ENCODE measurements at regions not wholly inside any gene's neighbourhood (a gene's known extent, or its start where the extent isn't known, plus 50 kb on each side); places are given as distances from the start of the nearest gene placed in this dataset.
"Not testable (repeated sequence)": the region's sequence is repeated elsewhere in the genome, so short reads cannot be mapped to it uniquely, and the experiment has no call there.

DNA sequence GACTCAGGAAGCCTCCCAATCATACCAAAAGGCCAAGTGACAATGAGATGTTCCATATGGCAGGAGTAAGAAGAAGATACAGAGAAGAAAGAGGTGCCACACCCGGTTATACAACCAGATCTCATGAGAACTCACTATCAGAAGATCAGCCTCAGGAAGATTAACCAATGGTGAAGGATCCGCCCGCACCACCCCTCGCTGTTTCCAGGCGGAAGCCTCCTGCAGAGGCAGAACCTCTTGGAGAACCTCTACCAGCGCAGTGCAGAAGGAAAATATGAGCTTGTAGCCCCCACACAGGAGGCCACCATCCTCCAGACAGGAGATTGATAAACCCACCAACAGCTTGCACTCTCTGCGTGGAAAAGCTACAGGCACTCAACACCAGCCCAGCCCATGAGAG is 245.1 kb downstream of the POTED start:
- DNase-seq (no peak), ATAC-seq (no peak)
- Mint-ChIP-seq H3K4me3 (no peak overlapping the region), H3K9me3 (ENCODE audit: low read depth) (no peaks in the 10 kb centered on the region), H3K27ac (no peak overlapping the region), H3K27me3 (no peaks in the 10 kb centered on the region), H3K36me3 (no peaks in the 10 kb centered on the region), H3K4me1 (no peaks in the 10 kb centered on the region)
- CTCF ChIA-PET: no interaction called here

- not testable (repeated sequence) for H3K36me3 Mint-ChIP-seq
Observed at GRCh38 chr21:13850808-13851207, 241.2 kb downstream of the POTED start.

GRCh38 chr21:13849489-13849888 is 239.9 kb downstream of the POTED start:
- H3K27me3 Mint-ChIP-seq; H3K36me3 Mint-ChIP-seq; ATAC-seq; H3K9me3 Mint-ChIP-seq (ENCODE audit: low read depth); DNase-seq; H3K4me1 Mint-ChIP-seq; CTCF ChIA-PET; H3K4me3 Mint-ChIP-seq; H3K27ac Mint-ChIP-seq: not testable (repeated sequence)

More at GRCh38 chr21:13850808-13851207, 241.2 kb downstream of the POTED start:
- H3K4me3 Mint-ChIP-seq; DNase-seq; H3K27me3 Mint-ChIP-seq; H3K27ac Mint-ChIP-seq; H3K4me1 Mint-ChIP-seq; H3K9me3 Mint-ChIP-seq (ENCODE audit: low read depth); ATAC-seq; CTCF ChIA-PET: not testable (repeated sequence)

DNA sequence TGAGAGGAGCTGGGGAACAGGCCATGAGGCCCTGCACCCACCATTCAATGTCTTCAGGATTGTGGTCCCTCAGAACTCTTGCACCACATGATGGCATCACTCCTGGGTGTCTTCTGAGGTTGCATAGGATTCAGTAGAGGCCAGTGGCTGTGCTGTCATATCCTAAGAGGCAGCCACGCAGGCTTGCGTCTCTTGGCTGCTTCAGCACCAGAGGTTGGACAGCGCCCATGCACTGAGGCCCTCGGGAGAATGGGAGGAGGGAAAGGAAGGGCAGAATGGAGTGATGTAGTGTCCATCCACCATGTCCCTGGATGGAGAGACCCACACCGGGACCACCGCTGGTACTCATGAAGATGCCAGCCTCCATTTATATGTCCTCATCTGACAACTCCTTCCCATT is 237.1 kb downstream of the POTED start:
- H3K27me3 Mint-ChIP-seq; H3K36me3 Mint-ChIP-seq; DNase-seq; H3K27ac Mint-ChIP-seq; ATAC-seq; H3K4me1 Mint-ChIP-seq; H3K4me3 Mint-ChIP-seq; H3K9me3 Mint-ChIP-seq (ENCODE audit: low read depth); CTCF ChIA-PET: not testable (repeated sequence)

GRCh38 chr21:13844574-13844973 is 235.0 kb downstream of the POTED start:
- H3K27me3 Mint-ChIP-seq; H3K9me3 Mint-ChIP-seq (ENCODE audit: low read depth); H3K27ac Mint-ChIP-seq; ATAC-seq; H3K4me1 Mint-ChIP-seq; CTCF ChIA-PET; H3K36me3 Mint-ChIP-seq; DNase-seq; H3K4me3 Mint-ChIP-seq: not testable (repeated sequence)

GRCh38 chr21:13843081-13843480 is 233.5 kb downstream of the POTED start:
- DNase-seq; H3K36me3 Mint-ChIP-seq; H3K9me3 Mint-ChIP-seq (ENCODE audit: low read depth); ATAC-seq; H3K4me1 Mint-ChIP-seq; H3K4me3 Mint-ChIP-seq; CTCF ChIA-PET; H3K27me3 Mint-ChIP-seq; H3K27ac Mint-ChIP-seq: not testable (repeated sequence)

DNA sequence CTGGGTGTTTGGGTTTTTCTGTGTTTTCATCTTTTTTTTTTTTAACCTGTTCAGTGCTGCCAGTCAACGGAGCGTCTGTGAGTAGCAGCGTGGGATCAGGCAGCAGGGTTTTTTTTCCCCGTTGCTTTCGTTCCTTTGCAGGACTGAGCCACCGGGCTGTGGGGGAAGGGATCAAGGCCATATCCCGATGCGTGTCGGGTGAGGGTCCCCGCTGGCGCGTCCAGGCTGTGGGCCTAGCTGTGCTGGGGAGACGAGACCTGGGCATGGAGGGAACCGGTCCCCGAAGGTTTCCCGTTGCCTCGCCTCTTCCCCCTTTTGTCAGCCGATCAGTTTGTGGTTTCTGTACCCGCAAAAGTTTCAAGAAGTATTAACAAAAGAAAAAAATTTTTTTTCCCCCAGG is 218.1 kb downstream of the POTED start:
- H3K27me3 Mint-ChIP-seq; ATAC-seq; H3K27ac Mint-ChIP-seq; DNase-seq; H3K4me3 Mint-ChIP-seq; H3K9me3 Mint-ChIP-seq (ENCODE audit: low read depth); H3K4me1 Mint-ChIP-seq; H3K36me3 Mint-ChIP-seq; CTCF ChIA-PET: not testable (repeated sequence)

- H3K36me3 Mint-ChIP-seq: no peaks in the 10 kb centered on the region
- peaks cover 2% of the 10 kb centered on the region for H3K9me3 Mint-ChIP-seq (ENCODE audit: low read depth)
- no peak for ATAC-seq
- DNase-seq: no peak
- H3K27me3 Mint-ChIP-seq: no peaks in the 10 kb centered on the region
- no peak overlapping the region for H3K4me3 Mint-ChIP-seq
- no peak overlapping the region for H3K27ac Mint-ChIP-seq
- CTCF ChIA-PET: no interaction called here
- H3K4me1 Mint-ChIP-seq: no peaks in the 10 kb centered on the region
Observed at GRCh38 chr21:13827201-13827600, 217.6 kb downstream of the POTED start.

GRCh38 chr21:13826511-13826910 is 216.9 kb downstream of the POTED start:
- H3K27me3 Mint-ChIP-seq; H3K27ac Mint-ChIP-seq; DNase-seq; H3K4me3 Mint-ChIP-seq; H3K36me3 Mint-ChIP-seq; CTCF ChIA-PET; ATAC-seq; H3K4me1 Mint-ChIP-seq; H3K9me3 Mint-ChIP-seq (ENCODE audit: low read depth): not testable (repeated sequence)

- H3K27ac Mint-ChIP-seq; H3K9me3 Mint-ChIP-seq (ENCODE audit: low read depth); ATAC-seq; H3K4me3 Mint-ChIP-seq; CTCF ChIA-PET; H3K36me3 Mint-ChIP-seq; DNase-seq; H3K4me1 Mint-ChIP-seq; H3K27me3 Mint-ChIP-seq: not testable (repeated sequence)
Observed at GRCh38 chr21:13825218-13825778, 215.7 kb downstream of the POTED start.

GRCh38 chr21:13820286-13820685 is 210.7 kb downstream of the POTED start:
- H3K27ac Mint-ChIP-seq; H3K36me3 Mint-ChIP-seq; ATAC-seq; H3K9me3 Mint-ChIP-seq (ENCODE audit: low read depth); H3K27me3 Mint-ChIP-seq; H3K4me1 Mint-ChIP-seq; H3K4me3 Mint-ChIP-seq; CTCF ChIA-PET; DNase-seq: not testable (repeated sequence)

GRCh38 chr21:13812191-13812590 is 202.6 kb downstream of the POTED start:
- DNase-seq; H3K4me3 Mint-ChIP-seq; CTCF ChIA-PET; H3K9me3 Mint-ChIP-seq (ENCODE audit: low read depth); H3K36me3 Mint-ChIP-seq; H3K4me1 Mint-ChIP-seq; H3K27me3 Mint-ChIP-seq; H3K27ac Mint-ChIP-seq; ATAC-seq: not testable (repeated sequence)

DNA sequence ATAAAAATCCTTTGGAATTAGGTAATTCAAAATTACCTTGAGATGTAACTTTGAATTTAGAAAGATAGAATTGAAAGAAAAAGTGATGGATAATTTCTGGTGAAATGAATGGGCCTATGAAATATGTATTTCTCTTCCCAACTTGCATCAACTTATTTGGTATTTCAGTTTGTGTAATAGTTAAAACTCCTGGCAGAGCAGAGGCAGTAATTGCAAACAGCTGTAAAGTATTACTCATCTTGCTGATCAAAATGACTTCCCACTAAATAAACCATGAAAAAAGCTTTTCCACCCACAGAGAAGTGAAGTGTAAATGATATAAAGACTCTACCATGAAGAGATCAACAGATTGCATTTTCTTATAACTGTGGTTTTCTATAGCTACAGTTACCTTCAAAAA is 201.0 kb downstream of the POTED start:
- H3K4me3 Mint-ChIP-seq; H3K36me3 Mint-ChIP-seq; H3K27me3 Mint-ChIP-seq; H3K4me1 Mint-ChIP-seq; H3K9me3 Mint-ChIP-seq (ENCODE audit: low read depth); CTCF ChIA-PET; DNase-seq; ATAC-seq; H3K27ac Mint-ChIP-seq: not testable (repeated sequence)

GRCh38 chr21:13806444-13806843 is 196.9 kb downstream of the POTED start:
- H3K27me3 Mint-ChIP-seq; ATAC-seq; H3K27ac Mint-ChIP-seq; DNase-seq; H3K9me3 Mint-ChIP-seq (ENCODE audit: low read depth); H3K4me1 Mint-ChIP-seq; H3K36me3 Mint-ChIP-seq; H3K4me3 Mint-ChIP-seq; CTCF ChIA-PET: not testable (repeated sequence)

- DNase-seq; H3K4me3 Mint-ChIP-seq; H3K9me3 Mint-ChIP-seq (ENCODE audit: low read depth); H3K4me1 Mint-ChIP-seq; CTCF ChIA-PET; ATAC-seq; H3K27me3 Mint-ChIP-seq; H3K36me3 Mint-ChIP-seq; H3K27ac Mint-ChIP-seq: not testable (repeated sequence)
Observed at GRCh38 chr21:13802757-13803156, 193.2 kb downstream of the POTED start.
